GM23338 (cell line): ENCODE measurements at regions not wholly inside any gene's neighbourhood (a gene's known extent, or its start where the extent isn't known, plus 50 kb on each side); places are given as distances from the start of the nearest gene placed in this dataset.

Experiments used
- ATAC-seq: fragments of 200-7000 bp; cut with Tn5 transposase; 3 replicates; pipeline ENCODE4 v1.9.1; 2020
- DNase-seq: peaks from one replicate; pipeline ENCODE4 v3.0.0-alpha.2; 2015; ENCODE audit warnings: low spot score
- H2AFZ ChIP-seq: fragments of 200-600 bp; sonication (generic); 2 replicates; pipeline ENCODE4 v1.8.0; 2016; ENCODE audit warnings: antibody characterized with exemption, mild to moderate bottlenecking, moderate library complexity
- H3F3A ChIP-seq: fragments of 200-600 bp; sonication (generic); replicated peaks from 2 replicates; pipeline ENCODE4 v1.8.0; 2017; ENCODE audit warnings: antibody characterized with exemption, mixed run types, low read depth
- H3K27ac ChIP-seq: fragments of 200-600 bp; sonication (generic); 2 replicates; pipeline ENCODE4 v1.6.1; 2016; ENCODE audit warnings: low read depth
- H3K27me3 ChIP-seq: fragments of 200-600 bp; sonication (generic); 2 replicates; pipeline ENCODE4 v1.8.0; 2016; ENCODE audit warnings: mild to moderate bottlenecking, mixed run types, moderate library complexity; ENCODE audit not compliant: insufficient read depth
- H3K36me3 ChIP-seq: fragments of 200-600 bp; sonication (generic); 2 replicates; pipeline ENCODE4 v1.8.0; 2016; ENCODE audit warnings: mild to moderate bottlenecking; ENCODE audit not compliant: insufficient read depth
- H3K4me1 ChIP-seq: fragments of 200-600 bp; sonication (generic); 2 replicates; pipeline ENCODE4 v1.8.0; 2016; ENCODE audit warnings: mild to moderate bottlenecking, moderate library complexity; ENCODE audit not compliant: insufficient read depth
- H3K4me2 ChIP-seq: fragments of 200-600 bp; sonication (generic); 2 replicates; pipeline ENCODE4 v1.7.1; 2017; ENCODE audit warnings: mixed run types
- H3K4me3 ChIP-seq: fragments of 200-600 bp; sonication (generic); 2 replicates; pipeline ENCODE4 v1.6.1; 2016; ENCODE audit warnings: mixed run types
- H3K79me2 ChIP-seq: fragments of 200-600 bp; sonication (generic); replicated peaks from 2 replicates; pipeline ENCODE4 v1.8.0; 2017; ENCODE audit warnings: mild to moderate bottlenecking; ENCODE audit not compliant: insufficient read depth
- H3K9me2 ChIP-seq: fragments of 200-600 bp; sonication (generic); 2 replicates; pipeline ENCODE4 v1.8.0; 2017; ENCODE audit not compliant: insufficient read depth
- H4K20me1 ChIP-seq: fragments of 200-600 bp; sonication (generic); replicated peaks from 2 replicates; pipeline ENCODE4 v1.8.0; 2017; ENCODE audit warnings: mild to moderate bottlenecking; ENCODE audit not compliant: insufficient read depth
- H3K27ac Mint-ChIP-seq: 2 replicates; pipeline ENCODE4 v1.8.0; 2020; ENCODE audit warnings: inconsistent platforms, mild to moderate bottlenecking, moderate library complexity, mixed read lengths
- H3K27me3 Mint-ChIP-seq: 3 replicates; pipeline ENCODE4 v1.8.0; 2022; ENCODE audit warnings: low read depth, mild to moderate bottlenecking, moderate library complexity, mixed read lengths, inconsistent platforms; ENCODE audit not compliant: insufficient read depth, poor library complexity
- H3K36me3 Mint-ChIP-seq: 3 replicates; pipeline ENCODE4 v1.8.0; 2021; ENCODE audit warnings: low read depth, mild to moderate bottlenecking, inconsistent platforms, moderate library complexity, mixed read lengths
- H3K4me1 Mint-ChIP-seq: 3 replicates; pipeline ENCODE4 v1.8.0; 2020; ENCODE audit warnings: mild to moderate bottlenecking, inconsistent platforms, mixed read lengths
- H3K4me3 Mint-ChIP-seq: 3 replicates; pipeline ENCODE4 v1.8.0; 2021; ENCODE audit warnings: moderate library complexity, mild to moderate bottlenecking, inconsistent platforms, mixed read lengths
- H3K9me3 Mint-ChIP-seq: 3 replicates; pipeline ENCODE4 v1.8.0; 2020; ENCODE audit warnings: moderate library complexity, mild to moderate bottlenecking, inconsistent platforms, mixed read lengths
- CREB1 ChIP-seq: fragments of 250-450 bp; sonication (Bioruptor Pico); IDR thresholded peaks from 2 replicates; pipeline ENCODE4 v1.5.0; 2020; ENCODE audit warnings: low read depth, mild to moderate bottlenecking, moderate library complexity
- CTCF ChIP-seq, 2 experiments: fragments of 200-600 bp in 1 of 2; sonication (generic) in 1 of 2; conservative IDR thresholded peaks; 2 replicates each; pipeline versions ENCODE4 v1.5.1 to v1.6.1; 2016 to 2017; ENCODE audit warnings: antibody characterized with exemption in 2 of 2, low read depth in 2 of 2, mild to moderate bottlenecking in 2 of 2, moderate library complexity in 1 of 2
- ETS1 ChIP-seq: IDR thresholded peaks from 2 replicates; pipeline ENCODE4 v1.6.1; 2016; ENCODE audit warnings: antibody characterized with exemption
- NANOG ChIP-seq: IDR thresholded peaks from 2 replicates; pipeline ENCODE4 v1.6.1; 2016; ENCODE audit warnings: antibody characterized with exemption, borderline replicate concordance
- POLR2AphosphoS5 ChIP-seq: IDR thresholded peaks from 2 replicates; pipeline ENCODE4 v1.6.1; 2016; ENCODE audit warnings: antibody characterized with exemption, low read depth
- STAT1 ChIP-seq: IDR thresholded peaks from one replicate; pipeline ENCODE4 v1.6.1; 2016; ENCODE audit warnings: antibody characterized with exemption; ENCODE audit not compliant: unreplicated experiment
- ZNF331 ChIP-seq: fragments of 250-450 bp; sonication (Bioruptor Pico); IDR thresholded peaks from 2 replicates; pipeline ENCODE4 v1.5.0; 2020; ENCODE audit warnings: low read depth, mild to moderate bottlenecking, moderate library complexity
- ZNF462 ChIP-seq: fragments of 250-450 bp; sonication (Bioruptor Pico); IDR thresholded peaks from 2 replicates; pipeline ENCODE4 v1.5.0; 2020; ENCODE audit warnings: mild to moderate bottlenecking, moderate library complexity

- Histone ChIP-seq H3K79me2 (no peaks in the 10 kb centered on the region), H3K27me3 (no peaks in the 10 kb centered on the region), H3K4me1 (no peaks in the 10 kb centered on the region), H3K36me3 (no peaks in the 10 kb centered on the region), H4K20me1 (no peaks in the 10 kb centered on the region), H3K4me3 (no peak overlapping the region), H3K9me2 (no peaks in the 10 kb centered on the region), H3K27ac (no peak overlapping the region), H3K4me2 (no peak overlapping the region), H3F3A (no peaks in the 10 kb centered on the region), H2AFZ (no peak overlapping the region)
- Mint-ChIP-seq H3K9me3 (peaks cover 6% of the 10 kb centered on the region; the same call in 2 of the 3 replicates), H3K4me3 (no peak overlapping the region), H3K27ac (no peak overlapping the region), H3K27me3 (no peaks in the 10 kb centered on the region), H3K4me1 (no peaks in the 10 kb centered on the region), H3K36me3 (no peaks in the 10 kb centered on the region)
- DNase-seq (peak; percentile 11), ATAC-seq (no peak; the same call in 2 of the 3 replicates)
- TF ChIP-seq STAT1: no peak
- TF ChIP-seq ETS1: no peak
- TF ChIP-seq CTCF (conservative IDR thresholded peaks at IDR 0.05; ENCODE audit: low read depth in 2 of 2): no peak
- no peak for TF ChIP-seq NANOG
- no peak for TF ChIP-seq POLR2AphosphoS5
- no peak for TF ChIP-seq ZNF331 (CRISPR knock-in tag)
- TF ChIP-seq ZNF462 (CRISPR knock-in tag): no peak
- no peak for TF ChIP-seq CREB1 (CRISPR knock-in tag)
Observed at GRCh38 chr7:92953657-92954056, 117.3 kb upstream of the CDK6 start.
